ENCODE measurements at regions not wholly inside any gene's neighbourhood (a gene's known extent, or its start where the extent isn't known, plus 50 kb on each side); places are given as distances from the start of the nearest gene placed in this dataset.

DNA sequence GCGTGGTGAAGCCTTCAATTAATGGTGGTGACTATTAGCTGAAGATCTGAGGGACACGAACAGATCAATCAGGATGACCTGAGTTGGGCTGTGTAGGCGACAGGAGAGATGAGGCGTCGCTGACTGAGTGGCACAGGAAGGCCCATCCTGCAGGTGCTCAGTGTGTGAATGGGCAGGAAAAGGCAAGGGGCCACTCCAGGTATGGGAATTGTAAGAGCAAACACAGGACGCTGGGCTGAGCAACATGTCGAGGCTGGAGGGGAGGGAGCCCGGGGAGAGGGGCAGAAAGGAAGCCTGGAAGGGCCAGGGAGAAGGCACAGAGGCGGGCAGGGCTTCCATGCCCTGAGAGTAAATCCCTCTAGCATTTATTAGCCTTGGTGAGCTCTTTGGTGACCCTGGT, 151.0 kb downstream of the VEGFA start:
- DNase-seq (ENCODE audit: low read depth, low spot score) = no peak

DNA sequence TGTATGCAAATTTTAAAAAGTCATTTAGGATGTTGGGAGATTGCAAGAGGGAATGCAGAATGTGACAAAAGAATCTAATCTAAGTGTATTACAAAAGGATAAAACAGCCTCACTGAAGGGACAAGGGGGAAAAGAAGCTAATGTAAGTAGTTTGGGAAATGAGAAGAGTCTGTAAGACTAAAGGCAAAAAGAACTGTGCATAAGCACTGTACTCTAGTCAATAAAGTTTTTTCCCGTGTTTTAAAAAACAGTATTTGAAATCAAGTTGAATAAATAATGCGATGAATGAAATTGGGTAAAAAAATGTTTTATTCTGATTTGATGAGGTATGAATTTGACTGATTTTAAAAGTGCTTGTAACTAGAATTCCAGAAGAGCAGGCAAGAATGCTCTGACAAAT, 149.8 kb downstream of the VEGFA start:
- no peak for DNase-seq (ENCODE audit: low read depth, low spot score)

DNA sequence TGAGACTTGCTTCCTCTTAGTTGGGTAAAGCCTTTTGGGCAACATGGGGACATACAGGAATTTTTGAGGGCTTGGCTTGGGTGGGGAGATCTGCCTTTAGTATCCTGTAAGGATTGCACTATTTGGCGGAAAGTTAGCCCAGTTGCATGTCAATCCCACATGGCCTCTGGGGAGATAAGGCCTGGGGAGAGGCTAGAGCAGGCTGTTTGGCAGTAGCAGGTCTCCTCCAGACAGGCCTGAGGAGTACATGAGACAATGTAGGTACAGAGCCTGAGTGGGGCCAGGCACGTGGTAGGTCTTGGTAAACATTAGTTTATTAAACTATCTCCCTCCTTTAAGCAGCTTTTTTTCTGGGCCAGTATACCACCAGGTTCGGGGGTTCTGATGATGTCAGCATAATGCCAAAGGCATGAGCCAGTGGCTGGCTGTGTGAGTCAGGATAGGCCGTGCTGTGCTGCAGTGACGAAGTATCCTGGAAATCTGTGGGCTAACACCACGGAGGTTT, 147.9 kb downstream of the VEGFA start:
- no peak for DNase-seq (ENCODE audit: low read depth, low spot score)

DNA sequence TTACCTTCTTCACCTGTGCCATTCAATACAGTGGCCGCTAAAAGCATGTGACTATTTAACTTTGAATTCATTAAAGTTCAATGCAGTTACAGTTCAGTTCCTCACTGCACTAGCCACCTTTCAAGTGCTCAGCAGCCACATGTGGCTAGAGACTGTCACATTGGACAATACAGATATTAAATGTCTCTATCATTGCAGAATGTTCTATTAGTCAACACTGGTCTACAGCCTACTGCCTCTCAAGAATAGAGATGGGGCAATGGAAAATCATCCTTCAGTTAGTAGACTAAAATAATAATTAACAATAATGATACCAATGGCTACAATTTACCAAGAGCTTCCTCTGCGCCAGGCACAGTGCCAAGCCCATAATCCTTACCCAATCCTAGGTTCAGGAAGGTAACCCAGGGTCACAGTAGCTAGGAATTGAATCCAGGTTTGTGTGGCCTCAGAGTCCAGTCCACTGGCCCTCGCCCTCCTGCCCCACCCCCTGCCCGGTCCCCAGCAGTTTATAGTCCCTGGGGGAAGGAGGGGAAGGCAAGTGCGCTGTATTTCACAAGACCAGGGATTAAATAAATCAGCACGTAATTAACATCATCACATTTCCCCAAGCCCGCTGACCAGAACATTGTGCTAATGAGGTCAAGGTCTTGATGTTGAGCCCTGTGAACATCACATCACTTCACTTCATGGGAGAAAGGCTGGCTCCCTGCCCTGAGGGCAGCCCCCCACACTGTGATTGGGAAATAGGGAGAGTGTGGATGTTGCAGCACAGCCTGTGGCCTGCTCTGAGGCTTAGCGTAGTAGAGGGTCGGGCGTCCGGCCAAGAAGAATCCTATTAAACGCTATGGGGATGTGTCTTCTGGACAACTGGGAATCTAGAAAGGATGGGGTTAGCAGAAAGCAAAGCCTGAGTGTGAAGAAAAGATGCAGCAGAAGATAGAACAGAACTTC, 147.2 kb downstream of the VEGFA start:
- DNase-seq (ENCODE audit: low read depth, low spot score) = no peak

DNA sequence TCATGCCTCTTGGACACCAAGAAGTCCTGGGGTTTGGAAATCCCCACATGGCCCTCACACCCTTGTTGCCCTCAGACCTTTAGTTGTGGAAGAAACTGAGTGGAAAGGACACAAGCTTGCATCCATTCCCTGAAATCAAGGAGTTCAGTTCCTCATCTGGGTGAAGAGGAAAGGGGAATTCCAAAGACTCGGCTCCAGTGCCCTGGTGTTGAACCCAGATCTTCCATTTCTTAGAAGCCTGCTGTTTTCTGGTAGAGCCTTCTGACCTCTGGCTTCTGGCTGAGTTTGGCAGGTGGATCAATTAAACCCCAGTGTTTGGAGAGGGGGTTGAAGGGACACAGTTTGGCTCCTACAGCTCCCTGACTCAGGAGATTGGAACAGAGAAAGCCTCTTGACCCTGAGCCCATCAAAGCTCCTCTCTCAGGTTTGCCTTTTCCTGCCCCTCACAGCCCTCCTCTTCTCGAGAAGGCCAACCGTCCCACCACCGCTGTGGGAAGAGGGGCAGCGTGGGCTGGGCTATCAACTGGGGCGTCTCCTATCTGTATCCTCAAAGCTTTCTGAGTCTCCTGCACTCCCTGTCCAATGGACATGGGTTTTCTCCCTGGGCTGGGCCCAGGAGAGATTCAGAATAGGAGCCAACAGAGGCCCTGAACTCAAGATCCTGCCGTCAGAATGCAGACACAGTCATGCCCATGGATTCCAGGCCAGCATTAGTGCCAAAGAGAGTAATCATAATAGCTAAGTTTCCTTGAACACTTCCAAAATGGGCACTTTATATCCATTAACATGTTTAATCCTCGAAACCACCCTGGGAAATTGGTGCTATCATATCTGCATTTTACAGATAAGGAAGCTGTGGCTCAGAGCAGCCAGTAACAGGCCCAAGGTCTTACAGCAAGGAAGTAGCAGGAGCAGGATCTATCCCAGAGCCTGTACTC, 146.2 kb downstream of the VEGFA start:
- no peak for DNase-seq (ENCODE audit: low read depth, low spot score)

DNA sequence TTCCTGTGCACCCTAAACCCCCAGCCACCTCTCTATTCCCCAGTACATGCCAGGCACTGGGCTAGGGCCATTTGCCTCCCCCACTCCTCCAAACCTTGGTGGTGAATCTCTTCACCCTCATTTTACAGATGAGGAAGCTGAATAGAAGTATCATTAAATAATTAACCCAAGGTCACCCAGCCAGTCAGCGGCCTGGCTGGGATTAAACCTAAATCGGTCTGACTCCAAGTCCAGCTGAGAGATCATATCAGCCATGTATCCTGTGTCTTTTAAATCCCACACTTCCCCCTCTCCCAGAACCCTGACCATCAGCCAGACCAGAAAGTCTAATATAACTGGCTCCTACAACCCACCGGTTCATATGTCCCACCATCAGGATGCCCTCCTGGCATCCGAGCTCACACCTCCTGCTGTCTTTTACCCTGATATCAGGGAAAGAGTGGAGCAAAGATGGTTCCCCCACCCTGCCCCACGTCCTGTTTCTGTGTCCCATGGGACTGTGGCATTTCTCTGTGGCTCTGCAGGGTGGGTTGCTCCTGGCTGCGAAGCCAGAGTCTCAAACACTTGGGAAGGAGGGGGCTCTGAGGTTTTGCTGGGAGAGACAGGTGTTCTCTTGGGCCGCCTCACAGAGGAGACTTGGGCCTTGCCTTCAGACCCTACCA, 145.3 kb downstream of the VEGFA start:
- no peak for DNase-seq (ENCODE audit: low read depth, low spot score)

DNA sequence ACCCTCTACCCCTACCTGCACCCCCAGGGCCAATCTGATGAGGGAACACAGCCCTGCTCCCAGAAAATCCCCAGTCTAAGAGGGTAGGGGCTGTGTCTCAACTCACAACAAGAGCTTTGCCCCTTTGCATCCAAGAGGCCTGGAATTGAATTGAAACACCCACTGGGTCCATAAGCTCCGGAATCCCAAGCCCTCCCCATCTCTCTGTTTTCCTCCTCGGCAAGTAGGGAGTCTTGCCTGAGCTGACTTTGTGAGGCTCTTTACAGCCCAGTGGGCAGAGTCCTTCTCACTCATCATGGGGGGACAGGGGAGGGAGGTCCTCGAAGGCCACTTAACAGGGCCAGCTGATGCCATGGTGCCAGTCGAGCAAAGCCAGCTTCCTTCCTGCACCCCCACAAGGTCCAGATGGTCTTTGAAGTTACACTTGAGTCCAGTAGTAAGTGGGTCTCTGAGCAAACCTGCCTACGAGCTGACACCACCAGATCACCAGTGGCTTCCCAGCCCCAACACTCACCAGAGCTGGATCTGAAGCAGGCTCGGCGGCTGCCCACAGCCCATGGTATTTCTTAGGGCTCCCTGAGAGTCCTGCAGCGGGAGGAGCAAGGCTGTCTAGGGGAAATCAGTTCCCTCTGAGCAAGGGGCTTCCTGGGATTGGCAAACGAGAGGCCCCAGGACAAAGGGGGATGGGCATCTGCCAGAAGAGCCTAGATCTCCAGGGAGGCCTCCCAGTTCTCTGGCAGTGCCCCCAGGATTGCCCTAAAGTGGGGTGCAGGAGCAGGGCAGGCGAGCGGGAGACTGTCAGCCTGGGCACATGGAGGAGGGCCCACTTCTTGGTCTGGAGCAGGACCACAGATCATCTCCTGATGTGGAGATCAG, 144.5 kb downstream of the VEGFA start:
- DNase-seq (ENCODE audit: low read depth, low spot score) = no peak

DNA sequence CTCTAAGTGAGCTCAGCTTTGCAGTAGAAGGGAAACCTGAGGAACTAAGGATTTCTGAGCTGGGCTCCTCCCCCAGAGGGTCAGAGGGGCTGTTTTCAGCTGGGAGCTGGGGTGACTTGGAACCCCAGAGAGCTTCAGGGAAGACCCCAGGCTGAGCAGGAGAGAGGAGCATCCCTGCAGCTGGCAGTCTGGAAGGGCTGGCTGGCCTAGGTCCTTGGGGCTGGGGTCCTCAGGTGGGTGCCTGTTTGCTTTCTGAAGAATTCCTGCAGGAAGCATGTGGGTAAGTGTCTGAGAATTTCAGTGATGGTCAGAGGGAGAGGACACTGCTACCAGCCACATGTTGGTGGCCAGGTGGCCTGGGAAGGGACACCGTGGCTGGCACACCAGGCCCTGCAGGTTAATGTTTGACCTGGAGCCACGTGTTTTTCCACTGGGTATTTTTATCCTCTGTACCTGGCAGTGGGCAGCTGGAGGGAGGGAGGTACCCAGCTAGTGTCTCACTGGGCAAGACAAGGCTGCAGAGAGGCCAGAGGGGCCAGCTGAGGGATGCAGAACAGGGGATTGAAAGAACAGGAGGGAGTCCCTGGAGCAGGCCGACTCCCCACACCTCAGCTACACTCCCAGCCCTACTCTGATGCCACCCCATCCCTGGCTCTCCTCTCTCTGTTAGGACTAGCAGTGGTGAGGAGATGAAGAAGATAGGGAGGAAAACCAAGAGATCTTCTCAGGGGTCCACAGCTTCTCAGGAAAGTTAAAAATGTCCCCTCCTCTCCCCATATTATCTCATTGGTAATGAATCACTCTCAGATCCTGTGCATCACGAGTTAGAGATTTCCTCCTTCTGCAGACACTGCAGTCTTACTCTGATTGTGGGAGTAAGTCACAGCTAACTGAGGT, 143.6 kb downstream of the VEGFA start:
- DNase-seq (ENCODE audit: low read depth, low spot score) = no peak

DNA sequence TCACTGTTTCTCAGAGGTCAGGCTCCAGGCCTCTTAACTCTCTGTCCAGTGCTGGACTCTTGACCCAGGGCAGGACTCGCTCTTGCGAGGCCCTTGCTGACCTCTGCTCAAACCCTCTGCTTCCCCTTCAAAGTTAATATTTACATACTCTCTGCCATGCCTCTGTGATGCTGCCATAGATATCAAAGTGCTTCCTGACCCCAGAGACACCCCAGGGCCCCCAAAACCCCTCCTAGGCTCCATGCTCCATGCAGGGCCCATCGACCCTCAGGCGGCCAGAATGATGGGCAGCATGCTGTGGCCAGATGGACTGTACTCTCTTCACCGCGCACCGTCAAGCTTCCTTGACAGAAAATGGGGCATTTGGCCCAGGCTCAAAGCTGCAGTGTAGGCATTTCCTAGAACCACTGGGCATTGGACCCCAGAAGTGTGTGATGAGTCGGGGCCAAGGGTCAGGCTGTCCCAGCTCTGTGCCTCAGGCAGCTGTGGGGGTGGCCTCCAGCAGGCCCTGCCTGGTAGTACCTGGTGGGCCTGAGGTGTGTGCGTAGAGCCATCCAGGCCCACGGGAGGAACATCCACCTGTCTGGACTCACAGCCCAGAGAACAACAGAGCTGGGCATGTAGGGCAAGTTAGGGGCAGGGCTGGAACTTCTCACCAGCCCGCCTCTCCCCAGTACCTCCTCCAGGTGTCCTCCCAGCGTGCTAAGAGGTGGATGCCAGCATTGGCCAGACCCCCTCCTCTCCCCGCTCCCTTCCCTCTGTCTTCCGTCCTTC, 142.8 kb downstream of the VEGFA start:
- no peak for DNase-seq (ENCODE audit: low read depth, low spot score)

DNA sequence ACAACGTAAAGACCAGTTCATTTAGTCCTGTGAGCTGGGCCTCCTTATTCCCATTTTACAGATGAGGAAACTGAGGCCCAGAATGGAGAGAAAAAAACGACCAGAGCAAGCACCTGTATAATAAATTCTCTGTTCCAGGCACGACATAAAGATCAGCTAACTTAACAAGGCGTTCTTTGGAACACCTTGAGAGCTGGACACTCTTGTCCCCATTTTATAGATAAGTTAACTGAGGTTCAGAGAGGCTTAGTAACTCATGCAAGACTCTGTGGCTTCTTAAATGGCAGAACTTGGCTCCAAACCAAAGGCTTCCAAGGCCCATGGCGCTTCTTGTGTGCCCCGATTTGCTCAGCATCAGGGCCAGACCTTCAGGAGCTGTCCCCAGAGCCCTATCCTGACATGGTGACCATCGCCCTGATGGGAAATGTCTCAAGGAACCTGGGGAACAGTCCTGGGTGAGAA, 142.1 kb downstream of the VEGFA start:
- no peak for DNase-seq (ENCODE audit: low read depth, low spot score)

DNA sequence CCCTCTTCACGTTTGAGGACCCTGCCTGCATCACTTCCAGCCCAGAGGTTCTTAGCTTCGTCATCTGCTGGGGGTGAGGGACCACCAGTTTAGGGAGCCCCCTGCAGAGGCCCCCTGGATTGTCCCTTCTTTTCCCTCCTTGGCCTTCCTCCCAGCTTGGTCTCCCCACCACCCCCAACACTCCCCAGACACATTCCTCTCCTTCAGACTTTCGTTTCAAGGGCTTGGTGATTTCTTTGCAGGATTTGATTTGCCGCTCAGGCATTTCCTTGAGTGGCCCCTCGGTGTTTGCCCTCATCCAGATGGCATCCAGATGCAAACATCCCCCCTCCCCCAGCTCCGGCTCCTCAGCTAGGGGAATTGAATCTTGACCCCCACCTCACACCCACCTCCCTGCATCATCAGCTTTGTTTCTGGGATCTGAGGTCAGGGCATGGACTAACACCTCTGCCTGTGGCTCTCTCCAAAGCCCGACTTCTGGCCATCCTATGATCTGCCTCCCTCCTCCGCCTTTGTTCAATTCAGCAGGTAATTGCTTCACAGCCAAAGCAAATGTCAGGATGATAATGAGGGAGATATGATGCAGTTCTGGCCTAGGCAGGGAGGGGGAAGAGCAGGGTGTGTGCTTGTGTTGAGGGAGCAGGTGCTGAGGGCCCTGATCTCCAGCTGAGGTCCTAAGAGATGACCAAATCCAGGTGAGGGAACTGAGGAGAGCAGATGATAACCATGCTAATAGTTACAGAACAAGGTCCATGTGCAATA, 141.5 kb downstream of the VEGFA start:
- no peak for DNase-seq (ENCODE audit: low read depth, low spot score)

DNA sequence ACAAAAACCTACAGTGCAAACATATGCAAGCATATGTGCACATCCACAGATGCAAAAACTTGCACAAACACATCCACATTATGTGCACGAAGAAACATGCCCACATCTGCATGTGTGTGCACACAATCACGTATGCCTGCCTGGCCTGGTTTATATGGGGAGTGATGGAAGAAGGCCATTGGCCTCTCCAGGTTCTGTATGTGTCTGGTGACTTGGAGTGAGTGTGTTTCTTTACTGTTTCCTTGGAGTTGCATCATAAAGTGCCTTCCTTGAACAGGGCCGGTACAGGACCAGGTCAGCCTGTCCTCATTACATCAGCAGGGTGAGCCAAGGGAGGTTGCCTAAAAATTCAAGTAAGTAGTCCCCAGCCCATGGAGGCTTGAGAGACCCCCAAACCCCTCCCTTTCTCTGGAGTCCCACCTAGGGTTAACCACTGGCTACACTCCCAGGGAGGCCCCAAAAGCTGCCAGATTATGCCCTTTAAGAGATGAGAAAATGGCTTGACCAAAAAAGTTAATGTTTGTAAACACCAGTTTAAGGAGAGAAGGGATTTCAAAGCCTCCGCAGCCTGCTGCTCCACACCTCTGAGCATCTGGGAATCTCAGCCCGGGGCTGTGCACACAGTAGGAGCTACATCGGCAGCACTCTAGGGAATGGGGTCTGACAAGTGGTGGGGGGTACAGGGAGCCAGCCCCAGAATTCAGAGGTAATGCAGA, 140.8 kb downstream of the VEGFA start:
- DNase-seq (ENCODE audit: low read depth, low spot score) = no peak

DNA sequence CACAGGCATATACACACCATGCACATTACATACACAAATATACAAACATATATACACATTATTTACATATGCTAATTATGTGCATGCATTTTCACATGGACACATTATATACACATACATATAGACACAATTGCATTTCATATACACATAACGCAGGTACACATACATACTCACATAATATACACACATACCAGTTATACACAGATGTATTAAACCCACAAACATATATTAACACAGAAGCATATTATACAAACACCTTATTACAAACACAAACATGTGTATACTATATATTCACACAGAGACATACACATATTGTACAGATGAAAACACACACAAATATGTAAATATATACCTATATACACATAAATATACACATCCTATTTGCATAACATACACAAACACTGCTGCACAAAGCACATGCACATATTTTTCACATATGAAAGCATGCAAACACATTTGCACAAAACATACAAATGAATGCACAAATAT, 140.2 kb downstream of the VEGFA start:
- no peak for DNase-seq (ENCODE audit: low read depth, low spot score)

DNA sequence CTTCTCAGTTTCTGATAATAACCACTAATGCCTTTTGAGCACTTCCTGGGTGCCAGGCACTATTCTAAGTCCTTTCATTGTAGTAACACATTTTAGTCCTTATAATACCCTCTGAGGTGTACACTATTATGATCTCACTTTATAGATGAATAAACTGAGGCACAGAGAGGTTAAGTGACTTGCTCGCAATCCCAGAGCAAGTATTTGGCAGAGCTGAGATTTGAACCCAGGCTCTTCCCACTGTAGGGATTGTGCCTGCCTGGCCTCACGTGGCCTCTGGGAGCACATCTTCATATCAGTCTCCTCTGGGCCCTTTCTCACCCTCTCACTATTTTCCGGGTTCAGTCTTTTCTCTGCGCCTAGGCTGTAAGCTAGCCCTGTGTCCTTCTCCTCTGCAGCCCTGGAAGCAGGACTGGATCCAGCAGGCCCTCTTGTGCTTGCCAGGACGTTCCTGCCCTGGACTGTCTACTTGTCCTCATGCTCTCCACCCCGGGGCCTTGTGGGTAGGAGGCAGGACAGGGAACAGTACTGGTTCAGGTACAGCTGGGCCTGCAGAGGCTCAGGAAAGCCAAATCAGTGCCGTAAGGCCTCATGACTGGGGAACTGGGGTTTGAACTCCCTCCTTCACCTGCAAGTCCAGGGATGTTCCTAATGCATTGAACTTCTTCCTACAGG, 139.6 kb downstream of the VEGFA start:
- DNase-seq (ENCODE audit: low read depth, low spot score) = no peak

DNA sequence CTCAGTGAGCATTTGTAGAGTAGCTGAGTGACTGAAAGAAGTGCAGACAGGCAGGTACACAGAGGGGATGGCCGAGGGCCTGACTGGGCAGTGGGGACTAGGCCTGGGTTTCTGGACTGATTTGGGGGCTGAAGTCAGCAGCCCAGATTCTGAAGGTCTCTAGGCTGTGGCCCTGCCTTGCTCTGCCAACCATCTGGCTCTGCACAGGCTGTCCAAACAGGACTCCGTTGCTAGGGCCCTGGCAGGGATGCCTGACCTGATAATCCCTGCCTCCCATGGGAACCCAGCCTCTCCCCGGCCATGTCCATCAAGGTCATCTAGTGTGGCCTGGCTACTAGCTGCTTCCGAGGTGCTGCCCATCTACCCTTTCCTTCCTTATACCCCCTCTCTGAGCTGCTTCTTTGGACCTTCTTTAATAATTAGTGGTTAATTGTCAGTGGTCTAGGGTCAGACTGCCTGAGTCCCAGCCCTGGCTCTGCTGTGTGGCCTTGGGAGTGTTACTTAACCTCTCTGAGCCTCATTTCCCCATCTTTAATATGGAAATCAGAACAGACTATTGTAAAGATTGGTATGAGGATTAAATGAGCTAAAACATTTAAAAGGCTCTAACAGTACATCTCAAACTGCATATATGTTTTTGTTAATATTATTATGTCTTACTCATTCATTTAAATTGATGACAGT, 137.9 kb downstream of the VEGFA start:
- no peak for DNase-seq (ENCODE audit: low read depth, low spot score)

DNA sequence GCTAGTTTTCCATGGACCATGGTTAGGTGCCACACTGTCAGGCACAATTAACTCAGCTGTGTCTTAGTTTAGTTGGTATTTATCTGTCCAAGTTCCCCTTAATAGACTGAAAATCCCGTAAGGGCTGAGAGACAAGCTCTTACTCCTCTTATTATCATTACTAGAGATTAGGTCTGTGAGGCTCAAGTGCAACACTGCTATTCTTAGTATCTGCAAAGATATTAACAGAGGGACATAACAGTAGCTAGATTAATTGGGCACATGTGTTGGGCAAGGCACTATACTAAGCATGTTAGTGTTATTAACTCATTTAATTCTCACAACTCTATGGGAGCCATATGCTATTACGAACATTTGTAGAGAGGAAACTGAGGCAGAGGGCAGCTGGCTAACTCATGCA, 137.3 kb downstream of the VEGFA start:
- no peak for DNase-seq (ENCODE audit: low read depth, low spot score)
